ENCODE measurements at regions not wholly inside any gene's neighbourhood (a gene's known extent, or its start where the extent isn't known, plus 50 kb on each side); places are given as distances from the start of the nearest gene placed in this dataset.

- TF ChIP-seq PPARA (CRISPR knock-in tag; IDR thresholded peaks at IDR 0.05; ENCODE audit: borderline replicate concordance): no peak
- TF ChIP-seq ARNTL (CRISPR knock-in tag; IDR thresholded peaks at IDR 0.05; ENCODE audit: borderline replicate concordance, low read depth): no peak
- no peak for TF ChIP-seq ZC3H10 (CRISPR knock-in tag; IDR thresholded peaks at IDR 0.05)
- no peak for TF ChIP-seq ZNF565 (CRISPR knock-in tag; conservative IDR thresholded peaks at IDR 0.05; ENCODE audit: low read depth)
- no peak for TF ChIP-seq ZFP3 (CRISPR knock-in tag; IDR thresholded peaks at IDR 0.05)
- TF ChIP-seq SNAI2 (CRISPR knock-in tag; IDR thresholded peaks at IDR 0.05): no peak
- no peak for TF ChIP-seq BACH2 (CRISPR knock-in tag; IDR thresholded peaks at IDR 0.05; ENCODE audit: borderline replicate concordance)
- no peak for TF ChIP-seq ZFP30 (CRISPR knock-in tag; IDR thresholded peaks at IDR 0.05)
- no peak for TF ChIP-seq CSDC2 (CRISPR knock-in tag; IDR thresholded peaks at IDR 0.05)
- no peak for TF ChIP-seq POU6F1 (CRISPR knock-in tag; IDR thresholded peaks at IDR 0.05; ENCODE audit: borderline replicate concordance, low read depth)
- TF ChIP-seq CSRNP3 (CRISPR knock-in tag; IDR thresholded peaks at IDR 0.05): no peak
- TF ChIP-seq TCF4 (CRISPR knock-in tag; IDR thresholded peaks at IDR 0.05; ENCODE audit: borderline replicate concordance): no peak
- no peak for TF ChIP-seq CREB5 (CRISPR knock-in tag; IDR thresholded peaks at IDR 0.05; ENCODE audit: low read depth)
- ATAC-seq: no peak
Observed at GRCh38 chr10:123320091-123320490, 165.9 kb downstream of the BUB3 start.

- no peak for ATAC-seq
- TF ChIP-seq BACH2 (CRISPR knock-in tag; IDR thresholded peaks at IDR 0.05; ENCODE audit: borderline replicate concordance): no peak
- no peak for TF ChIP-seq CREB5 (CRISPR knock-in tag; IDR thresholded peaks at IDR 0.05; ENCODE audit: low read depth)
Observed at GRCh38 chr10:123323884-123324283, 169.7 kb downstream of the BUB3 start.

- no peak for ATAC-seq
- no peak for TF ChIP-seq ISL1 (CRISPR knock-in tag; IDR thresholded peaks at IDR 0.05)
- TF ChIP-seq ZNF565 (CRISPR knock-in tag; conservative IDR thresholded peaks at IDR 0.05; ENCODE audit: low read depth): no peak
- no peak for TF ChIP-seq CREB5 (CRISPR knock-in tag; IDR thresholded peaks at IDR 0.05; ENCODE audit: low read depth)
- no peak for TF ChIP-seq ESRRG (CRISPR knock-in tag; IDR thresholded peaks at IDR 0.05)
- no peak for TF ChIP-seq CSRNP3 (CRISPR knock-in tag; IDR thresholded peaks at IDR 0.05)
- TF ChIP-seq, protein P1, sequence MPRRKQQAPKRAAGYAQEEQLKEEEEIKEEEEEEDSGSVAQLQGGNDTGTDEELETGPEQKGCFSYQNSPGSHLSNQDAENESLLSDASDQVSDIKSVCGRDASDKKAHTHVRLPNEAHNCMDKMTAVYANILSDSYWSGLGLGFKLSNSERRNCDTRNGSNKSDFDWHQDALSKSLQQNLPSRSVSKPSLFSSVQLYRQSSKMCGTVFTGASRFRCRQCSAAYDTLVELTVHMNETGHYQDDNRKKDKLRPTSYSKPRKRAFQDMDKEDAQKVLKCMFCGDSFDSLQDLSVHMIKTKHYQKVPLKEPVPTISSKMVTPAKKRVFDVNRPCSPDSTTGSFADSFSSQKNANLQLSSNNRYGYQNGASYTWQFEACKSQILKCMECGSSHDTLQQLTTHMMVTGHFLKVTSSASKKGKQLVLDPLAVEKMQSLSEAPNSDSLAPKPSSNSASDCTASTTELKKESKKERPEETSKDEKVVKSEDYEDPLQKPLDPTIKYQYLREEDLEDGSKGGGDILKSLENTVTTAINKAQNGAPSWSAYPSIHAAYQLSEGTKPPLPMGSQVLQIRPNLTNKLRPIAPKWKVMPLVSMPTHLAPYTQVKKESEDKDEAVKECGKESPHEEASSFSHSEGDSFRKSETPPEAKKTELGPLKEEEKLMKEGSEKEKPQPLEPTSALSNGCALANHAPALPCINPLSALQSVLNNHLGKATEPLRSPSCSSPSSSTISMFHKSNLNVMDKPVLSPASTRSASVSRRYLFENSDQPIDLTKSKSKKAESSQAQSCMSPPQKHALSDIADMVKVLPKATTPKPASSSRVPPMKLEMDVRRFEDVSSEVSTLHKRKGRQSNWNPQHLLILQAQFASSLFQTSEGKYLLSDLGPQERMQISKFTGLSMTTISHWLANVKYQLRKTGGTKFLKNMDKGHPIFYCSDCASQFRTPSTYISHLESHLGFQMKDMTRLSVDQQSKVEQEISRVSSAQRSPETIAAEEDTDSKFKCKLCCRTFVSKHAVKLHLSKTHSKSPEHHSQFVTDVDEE (CRISPR knock-in tag; IDR thresholded peaks at IDR 0.05): no peak
- no peak for TF ChIP-seq ZNF8 (CRISPR knock-in tag; IDR thresholded peaks at IDR 0.05)
- TF ChIP-seq RARB (CRISPR knock-in tag; IDR thresholded peaks at IDR 0.05): no peak
- TF ChIP-seq ZFP30 (CRISPR knock-in tag; IDR thresholded peaks at IDR 0.05): no peak
- no peak for TF ChIP-seq ZC3H10 (CRISPR knock-in tag; IDR thresholded peaks at IDR 0.05)
- TF ChIP-seq PPARA (CRISPR knock-in tag; IDR thresholded peaks at IDR 0.05; ENCODE audit: borderline replicate concordance): no peak
- TF ChIP-seq CSDC2 (CRISPR knock-in tag; IDR thresholded peaks at IDR 0.05): no peak
- no peak for TF ChIP-seq PATZ1 (CRISPR knock-in tag; IDR thresholded peaks at IDR 0.05; ENCODE audit: borderline replicate concordance)
- TF ChIP-seq ZNF70 (CRISPR knock-in tag; IDR thresholded peaks at IDR 0.05): no peak
- TF ChIP-seq SNAI2 (CRISPR knock-in tag; IDR thresholded peaks at IDR 0.05): no peak
Observed at GRCh38 chr10:123325663-123326190, 171.5 kb downstream of the BUB3 start.

All from SK-N-SH treated with all-trans-retinoic acid at 6 μM for 48 hours (cell line).